HepG2 (cell line): ENCODE measurements at regions not wholly inside any gene's neighbourhood (a gene's known extent, or its start where the extent isn't known, plus 50 kb on each side); places are given as distances from the start of the nearest gene placed in this dataset.

Source experiments
- ATAC-seq: fragments of 200-7000 bp; cut with Tn5 transposase; 3 replicates; pipeline ENCODE4 v1.9.1; 2020; ENCODE audit warnings: mild to moderate bottlenecking, moderate library complexity
- BruUV-seq: library from RNA; stranded (reverse); fragments of 400-500 nt; replicated peaks from 2 replicates; lab custom pipeline; 2021; lab: Mats Ljungman, UMichigan
- CTCF ChIA-PET: fragments of 300-600 bp; formaldehyde crosslinking; extraction: SDS; loops from one replicate; lab custom pipeline; 2021; ENCODE audit warnings: low total read pairs, inconsistent platforms, low intra/inter-chr PET ratio; lab: Yijun Ruan, JAX
- POLR2A ChIA-PET: fragments of 350-600 bp; sonication (Branson Sonifier 250); formaldehyde crosslinking; loops from one replicate; lab custom pipeline; 2020; ENCODE audit warnings: antibody characterized with exemption, inconsistent platforms; lab: Yijun Ruan, JAX
- DNase-seq: peaks from one replicate; pipeline ENCODE4 v3.0.0-alpha.2; 2015; ENCODE audit warnings: low spot score
- FAIRE-seq: peaks from 3 replicates; lab custom pipeline; 2011; peaks lifted over from hg19 to GRCh38; lab: Jason Lieb, UNC
- H2AFZ ChIP-seq: one replicate; pipeline ENCODE4 v1.6.1; 2011; ENCODE audit warnings: low read length, inconsistent platforms
- H3K27ac ChIP-seq: fragments of 300-600 bp; 3 replicates; pipeline ENCODE4 v1.8.0; 2011; ENCODE audit warnings: mixed run types, mild to moderate bottlenecking, mixed read lengths, low read length, inconsistent platforms; ENCODE audit not compliant: insufficient read depth; ENCODE audit errors: extremely low read length
- H3K27me3 ChIP-seq, 2 experiments: fragments of 200-600 bp in 1 of 2; 2 replicates in 1 of 2; 3 replicates in 1 of 2; pipeline versions ENCODE4 v1.6.0 to v1.8.0; 2011; ENCODE audit warnings: low read length in 2 of 2, mild to moderate bottlenecking in 2 of 2, moderate library complexity in 2 of 2, inconsistent platforms in 1 of 2; ENCODE audit not compliant: insufficient read depth in 2 of 2, control insufficient read depth in 1 of 2
- H3K36me3 ChIP-seq, 2 experiments: fragments of 200-600 bp in 1 of 2; replicated peaks in 1 of 2; 2 replicates in 1 of 2; 3 replicates in 1 of 2; pipeline versions ENCODE4 v1.5.1 to v1.8.0; 2011; ENCODE audit warnings: low read length in 2 of 2, inconsistent platforms in 1 of 2; ENCODE audit not compliant: insufficient read depth in 2 of 2, control insufficient read depth in 1 of 2
- H3K4me1 ChIP-seq: 2 replicates; pipeline ENCODE4 v1.5.1; 2012; ENCODE audit warnings: low read length, inconsistent platforms; ENCODE audit not compliant: insufficient read depth
- H3K4me2 ChIP-seq: 2 replicates; pipeline ENCODE4 v1.6.0; 2011; ENCODE audit warnings: low read depth, low read length, inconsistent platforms
- H3K4me3 ChIP-seq, 3 experiments: fragments of 200-600 bp in 1 of 3; sonication (generic), shearing (Covaris generic) in 1 of 3; replicated peaks in 1 of 3; 2 replicates each; pipeline ENCODE4 v1.5.1; 2011 to 2016; ENCODE audit warnings: low read length in 3 of 3, inconsistent platforms in 2 of 3, low read depth in 2 of 3, mild to moderate bottlenecking in 2 of 3, control low read depth in 1 of 3, mixed read lengths in 1 of 3; ENCODE audit not compliant: insufficient read depth in 1 of 3
- H3K79me2 ChIP-seq: one replicate; pipeline ENCODE4 v1.6.1; 2011; ENCODE audit warnings: low read length, inconsistent platforms; ENCODE audit not compliant: insufficient read depth
- H3K9ac ChIP-seq: 2 replicates; pipeline ENCODE4 v1.6.0; 2011; ENCODE audit warnings: mild to moderate bottlenecking, low read depth, low read length, inconsistent platforms; ENCODE audit not compliant: insufficient read depth
- H3K9me3 ChIP-seq: 2 replicates; pipeline ENCODE4 v1.5.1; 2012; ENCODE audit warnings: mild to moderate bottlenecking, low read length
- H4K20me1 ChIP-seq: 2 replicates; pipeline ENCODE4 v1.6.0; 2011; ENCODE audit warnings: inconsistent platforms, mild to moderate bottlenecking, low read length, moderate library complexity; ENCODE audit not compliant: insufficient read depth
- KMT2B ChIP-seq: IDR thresholded peaks from 2 replicates; pipeline ENCODE4 v1.6.1; 2016; ENCODE audit warnings: missing genetic modification reagents, missing compliant biosample characterization
- MATR3 ChIP-seq: sonication (generic); formaldehyde crosslinking; IDR thresholded peaks from 2 replicates; pipeline ENCODE4 v1.4.0; 2020; ENCODE audit warnings: missing genetic modification reagents
- MBNL3 ChIP-seq: fragments of 250-450 bp; sonication (Bioruptor Pico); conservative IDR thresholded peaks from 2 replicates; pipeline ENCODE4 v1.8.0; 2022; ENCODE audit warnings: mild to moderate bottlenecking, inconsistent platforms
- MLX ChIP-seq: IDR thresholded peaks from 2 replicates; pipeline ENCODE4 v1.6.1; 2016
- SMAD9 ChIP-seq: sonication (generic); formaldehyde crosslinking; IDR thresholded peaks from 2 replicates; pipeline ENCODE4 v1.5.1; 2020; ENCODE audit warnings: mild to moderate bottlenecking, missing genetic modification reagents
- STAG1 ChIP-seq: sonication (generic); formaldehyde crosslinking; IDR thresholded peaks from 2 replicates; pipeline ENCODE4 v1.4.0; 2020; ENCODE audit warnings: missing genetic modification reagents
- ZFP41 ChIP-seq: sonication (generic); formaldehyde crosslinking; IDR thresholded peaks from 2 replicates; pipeline ENCODE4 v1.4.0; 2020; ENCODE audit warnings: mild to moderate bottlenecking, missing genetic modification reagents, borderline replicate concordance
- ZHX1 ChIP-seq: sonication (generic); formaldehyde crosslinking; IDR thresholded peaks from 2 replicates; pipeline ENCODE4 v1.8.1; 2022; ENCODE audit warnings: low read depth, mild to moderate bottlenecking, missing genetic modification reagents
- ZNF292 ChIP-seq: sonication (generic); formaldehyde crosslinking; IDR thresholded peaks from 2 replicates; pipeline ENCODE4 v1.8.1; 2022; ENCODE audit warnings: mild to moderate bottlenecking, low read depth, missing genetic modification reagents, borderline replicate concordance
- ZNF772 ChIP-seq: sonication (generic); formaldehyde crosslinking; IDR thresholded peaks from 2 replicates; pipeline ENCODE4 v1.5.0; 2020; ENCODE audit warnings: mild to moderate bottlenecking, missing genetic modification reagents
- WGBS: methylation state at CpG from one replicate; pipeline ENCODE4 v1.1.6; 2017; ENCODE audit warnings: low lambda C conversion rate; 5-methylcytosine and 5-hydroxymethylcytosine counted together
- in situ Hi-C: cut with HindIII; loops from 2 replicates; pipeline ENCODE4 v1.10.0; 2017; ENCODE audit warnings: low pct_unique_long_range_greater_than_20kb; ENCODE audit not compliant: extremely low pct_ligation_motif_present
- intact Hi-C: fragments of 100-400 bp; cut with micrococcal nuclease; formaldehyde crosslinking; loops from one replicate; pipeline ENCODE4 v1.10.0; 2022; ENCODE audit not compliant: unreplicated experiment

GRCh38 chr10:2445370-2445769 lies 622.0 kb upstream of the PFKP start:
- BruUV-seq: no TSS peak
- in situ Hi-C loops: no loop called here
- H3K4me2 ChIP-seq: no peak overlapping the region
- H3K9me3 ChIP-seq: peaks cover under 1% of the 10 kb centered on the region; the same call in 1 of the 2 replicates
- ChIA-PET POLR2A (no interaction called here), CTCF (no interaction called here)
- no peak overlapping the region for H3K27ac ChIP-seq
- H3K79me2 ChIP-seq: no peaks in the 10 kb centered on the region
- WGBS: 7% methylated on average over 10 of the region's 10 CpGs
- DNase-seq: no peak
- TF ChIP-seq ZNF772 (CRISPR knock-in tag) (no peak), ZNF292 (no peak), ZFP41 (CRISPR knock-in tag) (no peak), MBNL3 (CRISPR knock-in tag) (no peak), STAG1 (no peak), MATR3 (CRISPR knock-in tag) (no peak), MLX (CRISPR knock-in tag) (no peak), ZHX1 (CRISPR knock-in tag) (no peak), KMT2B (no peak), SMAD9 (no peak)
- TF ChIP-seq, all 625 proteins: peak for 0
- no peak for FAIRE-seq
- intact Hi-C loops: no loop called here
- no peak for ATAC-seq
- no peaks in the 10 kb centered on the region for H4K20me1 ChIP-seq
- no peaks in the 10 kb centered on the region for H3K4me1 ChIP-seq
- no peaks in the 10 kb centered on the region for H3K36me3 ChIP-seq
- no peak overlapping the region for H3K9ac ChIP-seq
- H2AFZ ChIP-seq: no peak overlapping the region
- H3K4me3 ChIP-seq: no peak overlapping the region
- H3K27me3 ChIP-seq: no peaks in the 10 kb centered on the region
